H1 (cell line): ENCODE measurements at regions not wholly inside any gene's neighbourhood (a gene's known extent, or its start where the extent isn't known, plus 50 kb on each side); places are given as distances from the start of the nearest gene placed in this dataset.

Source experiments
- CTCF ChIA-PET: fragments of 300-600 bp; sonication (Branson Sonifier 250); formaldehyde crosslinking; loops from one replicate; lab custom pipeline; 2021; ENCODE audit not compliant: partially characterized antibody; lab: Charles Lee
- POLR2A ChIA-PET: fragments of 300-600 bp; sonication (Branson Sonifier 250); formaldehyde crosslinking; loops from one replicate; lab custom pipeline; 2021; ENCODE audit warnings: inconsistent platforms; ENCODE audit not compliant: partially characterized antibody; lab: Charles Lee
- DNase-seq, 2 experiments: peaks; one replicate each; pipeline versions ENCODE4 v3.0.0 to v3.0.0-alpha.2; 2010 to 2022; ENCODE audit warnings: low spot score in 2 of 2, low read depth in 1 of 2, mixed read lengths in 1 of 2
- FAIRE-seq: peaks from 2 replicates; lab custom pipeline; 2011; peaks lifted over from hg19 to GRCh38; lab: Jason Lieb, UNC
- H2AFZ ChIP-seq: 2 replicates; pipeline ENCODE4 v1.8.1; 2012; ENCODE audit warnings: low read length, inconsistent platforms
- H2AK5ac ChIP-seq: 2 replicates; pipeline ENCODE4 v1.6.1; 2013; ENCODE audit warnings: low read depth, low read length
- H2BK120ac ChIP-seq: replicated peaks from 2 replicates; pipeline ENCODE3; 2013; ENCODE audit warnings: low read depth, low read length, inconsistent platforms
- H2BK12ac ChIP-seq: 2 replicates; pipeline ENCODE4 v1.6.1; 2013; ENCODE audit warnings: low read depth, low read length
- H2BK15ac ChIP-seq: 2 replicates; pipeline ENCODE4 v1.6.1; 2013; ENCODE audit warnings: low read length
- H2BK20ac ChIP-seq: 2 replicates; pipeline ENCODE4 v1.6.1; 2013; ENCODE audit warnings: low read length
- H2BK5ac ChIP-seq: 2 replicates; pipeline ENCODE4 v1.6.1; 2013; ENCODE audit warnings: low read depth, low read length
- H3K14ac ChIP-seq: 2 replicates; pipeline ENCODE4 v1.6.1; 2013; ENCODE audit warnings: inconsistent platforms; ENCODE audit not compliant: insufficient read length
- H3K18ac ChIP-seq: 2 replicates; pipeline ENCODE4 v1.6.1; 2013; ENCODE audit warnings: low read length; ENCODE audit errors: extremely low read depth
- H3K23ac ChIP-seq: 2 replicates; pipeline ENCODE4 v1.6.1; 2013; ENCODE audit warnings: inconsistent platforms; ENCODE audit not compliant: insufficient read length
- H3K23me2 ChIP-seq: 2 replicates; pipeline ENCODE4 v1.6.1; 2013; ENCODE audit warnings: low read depth, low read length
- H3K27ac ChIP-seq: 2 replicates; pipeline ENCODE4 v1.6.1; 2011; ENCODE audit warnings: low read depth, low read length, inconsistent platforms
- H3K27me3 ChIP-seq, 4 experiments: replicated peaks in 1 of 4; 1 replicate in 1 of 4; 2 replicates in 3 of 4; pipeline versions ENCODE4 v1.6.1 to v1.8.1; 2011 to 2013; ENCODE audit warnings: low read length in 3 of 4, mild to moderate bottlenecking in 3 of 4, inconsistent platforms in 2 of 4, mixed read lengths in 2 of 4, moderate library complexity in 1 of 4; ENCODE audit not compliant: control insufficient read depth in 3 of 4, insufficient read depth in 3 of 4; ENCODE audit errors: extremely low read depth in 1 of 4
- H3K36me3 ChIP-seq, 4 experiments: 2 replicates each; pipeline versions ENCODE4 v1.6.1 to v1.8.1; 2011 to 2013; ENCODE audit warnings: mild to moderate bottlenecking in 4 of 4, low read length in 3 of 4, moderate library complexity in 2 of 4, control low read depth in 1 of 4, inconsistent platforms in 1 of 4; ENCODE audit not compliant: insufficient read depth in 4 of 4, control insufficient read depth in 2 of 4
- H3K4ac ChIP-seq: replicated peaks from 2 replicates; pipeline ENCODE3; 2013; ENCODE audit warnings: low read length, low read depth, mixed read lengths, inconsistent platforms; ENCODE audit not compliant: insufficient read length
- H3K4me1 ChIP-seq, 4 experiments: replicated peaks in 1 of 4; 1 replicate in 1 of 4; 2 replicates in 3 of 4; pipeline versions ENCODE4 v1.6.1 to v1.8.1; 2011 to 2013; ENCODE audit warnings: low read length in 3 of 4, inconsistent platforms in 2 of 4, mixed read lengths in 1 of 4; ENCODE audit not compliant: insufficient read depth in 4 of 4, control insufficient read depth in 3 of 4
- H3K4me2 ChIP-seq, 2 experiments: 2 replicates each; pipeline versions ENCODE4 v1.6.1 to v1.8.1; 2011 to 2013; ENCODE audit warnings: low read depth in 2 of 2, low read length in 2 of 2, control low read depth in 1 of 2, inconsistent platforms in 1 of 2, mild to moderate bottlenecking in 1 of 2; ENCODE audit not compliant: insufficient read depth in 1 of 2
- H3K4me3 ChIP-seq, 4 experiments: fragments of 200-600, 300-600 bp in 1 of 4; sonication (generic), shearing (Covaris generic), sonication (Bioruptor Twin) in 1 of 4; 2 replicates each; pipeline versions ENCODE4 v1.5.1 to v1.8.1; 2011 to 2016; ENCODE audit warnings: low read length in 4 of 4, low read depth in 3 of 4, control low read depth in 2 of 4, inconsistent platforms in 2 of 4, mild to moderate bottlenecking in 2 of 4, mixed read lengths in 1 of 4, moderate library complexity in 1 of 4; ENCODE audit not compliant: insufficient read depth in 2 of 4; ENCODE audit errors: extremely low read depth in 1 of 4
- H3K56ac ChIP-seq: replicated peaks from 2 replicates; pipeline ENCODE3; 2013; ENCODE audit warnings: low read depth, mild to moderate bottlenecking, mixed read lengths, low read length, inconsistent platforms; ENCODE audit not compliant: insufficient read length
- H3K79me1 ChIP-seq: 2 replicates; pipeline ENCODE4 v1.6.1; 2013; ENCODE audit warnings: low read depth, low read length, control low read depth
- H3K79me2 ChIP-seq, 2 experiments: 2 replicates each; pipeline versions ENCODE4 v1.6.1 to v1.8.1; 2012 to 2013; ENCODE audit warnings: low read length in 2 of 2, mild to moderate bottlenecking in 2 of 2, inconsistent platforms in 1 of 2; ENCODE audit not compliant: insufficient read depth in 2 of 2, control insufficient read depth in 1 of 2
- H3K9ac ChIP-seq, 4 experiments: replicated peaks in 1 of 4; 1 replicate in 1 of 4; 2 replicates in 3 of 4; pipeline versions ENCODE4 v1.6.1 to v1.8.1; 2011 to 2013; ENCODE audit warnings: low read depth in 3 of 4, low read length in 3 of 4, control low read depth in 2 of 4, mild to moderate bottlenecking in 2 of 4, moderate library complexity in 2 of 4, inconsistent platforms in 1 of 4; ENCODE audit errors: extremely low read depth in 1 of 4
- H3K9me3 ChIP-seq, 2 experiments: 2 replicates each; pipeline versions ENCODE4 v1.6.1 to v1.8.1; 2012 to 2013; ENCODE audit warnings: mild to moderate bottlenecking in 2 of 2, moderate library complexity in 2 of 2, control low read depth in 1 of 2, inconsistent platforms in 1 of 2, low read depth in 1 of 2, low read length in 1 of 2, mixed read lengths in 1 of 2; ENCODE audit not compliant: insufficient read depth in 2 of 2
- H4K20me1 ChIP-seq, 2 experiments: replicated peaks in 1 of 2; 2 replicates each; pipeline versions ENCODE3 to v1.8.1; 2011 to 2013; ENCODE audit warnings: inconsistent platforms in 2 of 2, low read length in 2 of 2, mild to moderate bottlenecking in 1 of 2; ENCODE audit not compliant: insufficient read depth in 2 of 2, control insufficient read depth in 1 of 2
- H4K5ac ChIP-seq: 2 replicates; pipeline ENCODE4 v1.6.1; 2013; ENCODE audit warnings: low read length, low read depth, mixed read lengths, inconsistent platforms; ENCODE audit not compliant: insufficient read length
- H4K8ac ChIP-seq: 2 replicates; pipeline ENCODE4 v1.8.0; 2013; ENCODE audit warnings: mild to moderate bottlenecking, moderate library complexity, low read length, inconsistent platforms; ENCODE audit not compliant: insufficient read depth; ENCODE audit errors: extremely low read depth
- H4K91ac ChIP-seq: replicated peaks from 2 replicates; pipeline ENCODE3; 2013; ENCODE audit warnings: low read length, mixed read lengths, inconsistent platforms; ENCODE audit not compliant: insufficient read length
- CBX5 ChIP-seq: fragments of 300-800, 300-1000 bp; sonication (generic); IDR thresholded peaks from 2 replicates; pipeline ENCODE4 v1.7.1; 2016; ENCODE audit warnings: antibody characterized with exemption, low read length, low read depth
- CHD2 ChIP-seq: IDR thresholded peaks from 2 replicates; pipeline ENCODE4 v1.6.1; 2012; ENCODE audit warnings: low read length, improper control_type of control experiment
- EZH2 ChIP-seq: fragments of 200-600 bp; sonication (generic); IDR thresholded peaks from 2 replicates; pipeline ENCODE4 v1.7.1; 2012; ENCODE audit warnings: low read depth, mild to moderate bottlenecking, moderate library complexity, low read length, inconsistent platforms; ENCODE audit not compliant: severe bottlenecking
- KDM1A ChIP-seq: fragments of 200-600, 300-600 bp; sonication (generic); IDR thresholded peaks from 2 replicates; pipeline ENCODE4 v1.7.1; 2016; ENCODE audit warnings: mild to moderate bottlenecking, low read length, borderline replicate concordance
- PHF8 ChIP-seq: fragments of 200-600 bp; sonication (generic); conservative IDR thresholded peaks from 2 replicates; pipeline ENCODE4 v1.7.1; 2012; ENCODE audit warnings: low read depth, mild to moderate bottlenecking, inconsistent platforms, low read length, moderate library complexity
- SAP30 ChIP-seq: fragments of 300-600 bp; sonication (generic); IDR thresholded peaks from 2 replicates; pipeline ENCODE4 v1.7.1; 2012; ENCODE audit warnings: low read length, moderate library complexity, mild to moderate bottlenecking, inconsistent platforms; ENCODE audit not compliant: insufficient read depth, insufficient replicate concordance
- SIN3A ChIP-seq, 2 experiments: IDR thresholded peaks in 1 of 2; conservative IDR thresholded peaks in 1 of 2; 2 replicates each; pipeline ENCODE4 v1.6.1; 2011 to 2012; ENCODE audit warnings: low read length in 2 of 2, improper control_type of control experiment in 1 of 2, low read depth in 1 of 2, mild to moderate bottlenecking in 1 of 2
- TAF7 ChIP-seq: optimal IDR thresholded peaks from 2 replicates; pipeline ENCODE3; 2011; ENCODE audit warnings: low read depth, mild to moderate bottlenecking, inconsistent platforms, low read length, moderate library complexity, borderline replicate concordance
- WGBS, 2 experiments: shearing (Covaris generic) in 1 of 2; methylation state at CpG; one replicate each; pipeline versions ENCODE4 v1.1.6 to v1.1.7; 2013 to 2015; ENCODE audit warnings: low lambda C conversion rate in 2 of 2, mixed read lengths in 2 of 2, inconsistent platforms in 1 of 2, low coverage in 1 of 2, missing lambda C conversion rate in 1 of 2; ENCODE audit not compliant: insufficient replicate concordance in 2 of 2, insufficient coverage in 1 of 2, insufficient read length in 1 of 2; ENCODE audit errors: extremely low coverage in 1 of 2, missing lambda C conversion rate in 1 of 2; 5-methylcytosine and 5-hydroxymethylcytosine counted together

DNA sequence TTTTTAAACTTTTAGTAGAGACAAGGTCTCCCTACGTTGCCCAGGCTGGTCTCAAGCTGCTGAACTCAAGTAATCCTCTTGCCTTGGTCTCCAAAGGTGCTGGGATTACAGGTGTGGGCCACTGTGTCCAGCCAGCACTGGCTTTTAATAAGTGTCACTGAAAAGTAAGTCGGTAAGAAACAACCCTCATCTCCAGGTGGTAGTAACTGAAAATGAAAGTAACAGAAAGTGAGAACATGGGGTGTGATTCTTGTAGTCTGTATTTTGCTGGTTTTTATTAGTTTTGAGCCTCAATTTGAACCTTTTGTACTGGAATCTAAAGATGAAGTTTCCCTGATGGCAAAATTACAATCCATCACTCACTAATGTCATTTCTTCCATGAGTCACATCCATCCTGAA lies 238.1 kb upstream of the AGA start:
- H2BK20ac ChIP-seq, result no peak overlapping the region
- no peak overlapping the region for H2BK120ac ChIP-seq
- no peak overlapping the region for H3K14ac ChIP-seq
- POLR2A ChIA-PET, result no interaction called here
- TF ChIP-seq EZH2 (no peak), TAF7 (no peak), CHD2 (no peak), SAP30 (no peak), SIN3A (conservative IDR thresholded peaks at IDR 0.05 in 1 of 2, IDR thresholded peaks at IDR 0.05 in 1 of 2; ENCODE audit: low read depth in 1 of 2, low read length in 2 of 2) (no peak), KDM1A (no peak), PHF8 (no peak), CBX5 (no peak)
- H3K9me3 ChIP-seq, result no peaks in the 10 kb centered on the region
- FAIRE-seq (no peak), DNase-seq (no peak)
- no peak overlapping the region for H2BK15ac ChIP-seq
- no peaks in the 10 kb centered on the region for H3K79me1 ChIP-seq
- H3K4me2 ChIP-seq, result no peak overlapping the region
- no peak overlapping the region for H3K18ac ChIP-seq
- H2AFZ ChIP-seq, result no peak overlapping the region
- no peak overlapping the region for H2AK5ac ChIP-seq
- H3K79me2 ChIP-seq, result no peaks in the 10 kb centered on the region
- H3K23me2 ChIP-seq, result no peaks in the 10 kb centered on the region
- H3K36me3 ChIP-seq, result no peaks in the 10 kb centered on the region
- H4K5ac ChIP-seq, result no peak overlapping the region
- no peak overlapping the region for H3K4me3 ChIP-seq
- CTCF ChIA-PET, result no interaction called here
- no peak overlapping the region for H3K56ac ChIP-seq
- no peaks in the 10 kb centered on the region for H3K4me1 ChIP-seq
- H3K27ac ChIP-seq, result no peak overlapping the region
- no peak overlapping the region for H2BK12ac ChIP-seq
- H4K20me1 ChIP-seq, result no peaks in the 10 kb centered on the region
- whole genome bisulfite sequencing, 2 experiments, result 86% methylated on average over 2 of the region's 2 CpGs; no CpG with 5 or more reads in 1 of the 2 experiments
- no peaks in the 10 kb centered on the region for H3K27me3 ChIP-seq
- H3K9ac ChIP-seq, result no peak overlapping the region
- H3K4ac ChIP-seq, result no peak overlapping the region
- no peak overlapping the region for H3K23ac ChIP-seq
- H2BK5ac ChIP-seq, result no peak overlapping the region
- no peak overlapping the region for H4K8ac ChIP-seq
- no peak overlapping the region for H4K91ac ChIP-seq
